ENCODE measurements at regions not wholly inside any gene's neighbourhood (a gene's known extent, or its start where the extent isn't known, plus 50 kb on each side); places are given as distances from the start of the nearest gene placed in this dataset.

DNA sequence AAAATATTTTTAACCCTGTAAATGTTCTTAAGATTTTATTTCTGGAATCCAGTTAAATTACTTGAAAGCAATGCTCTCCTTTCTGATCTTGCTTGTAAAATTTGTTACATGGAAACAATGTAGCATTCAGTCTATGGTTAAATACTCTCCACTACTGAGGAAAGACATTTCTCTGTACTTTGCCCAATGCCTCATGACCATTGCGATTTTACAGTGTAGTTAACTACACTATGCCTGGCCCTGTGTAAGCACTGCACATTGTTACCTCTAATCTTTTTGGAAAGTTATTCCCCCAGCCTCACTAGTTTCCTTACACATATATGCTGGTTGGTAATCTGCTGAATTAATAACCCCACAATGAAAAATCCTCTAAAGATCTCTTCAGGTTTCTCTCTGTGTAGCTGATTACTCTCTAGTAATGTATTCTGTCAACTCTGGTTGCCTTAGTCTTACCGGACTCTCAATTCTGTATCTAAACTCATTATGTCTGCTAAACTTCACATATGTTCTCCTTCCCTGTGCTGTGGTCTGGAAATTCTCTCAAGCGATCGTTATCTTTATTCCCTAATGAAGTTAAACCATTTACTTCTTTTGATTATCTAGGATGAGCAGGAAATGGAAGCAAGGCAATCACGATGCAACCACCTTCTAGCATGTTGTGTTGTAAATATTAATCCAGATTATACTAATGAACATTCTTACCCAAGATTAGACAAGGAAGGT is 58.7 kb upstream of the TMEM106B start:
- TF ChIP-seq, protein P1, sequence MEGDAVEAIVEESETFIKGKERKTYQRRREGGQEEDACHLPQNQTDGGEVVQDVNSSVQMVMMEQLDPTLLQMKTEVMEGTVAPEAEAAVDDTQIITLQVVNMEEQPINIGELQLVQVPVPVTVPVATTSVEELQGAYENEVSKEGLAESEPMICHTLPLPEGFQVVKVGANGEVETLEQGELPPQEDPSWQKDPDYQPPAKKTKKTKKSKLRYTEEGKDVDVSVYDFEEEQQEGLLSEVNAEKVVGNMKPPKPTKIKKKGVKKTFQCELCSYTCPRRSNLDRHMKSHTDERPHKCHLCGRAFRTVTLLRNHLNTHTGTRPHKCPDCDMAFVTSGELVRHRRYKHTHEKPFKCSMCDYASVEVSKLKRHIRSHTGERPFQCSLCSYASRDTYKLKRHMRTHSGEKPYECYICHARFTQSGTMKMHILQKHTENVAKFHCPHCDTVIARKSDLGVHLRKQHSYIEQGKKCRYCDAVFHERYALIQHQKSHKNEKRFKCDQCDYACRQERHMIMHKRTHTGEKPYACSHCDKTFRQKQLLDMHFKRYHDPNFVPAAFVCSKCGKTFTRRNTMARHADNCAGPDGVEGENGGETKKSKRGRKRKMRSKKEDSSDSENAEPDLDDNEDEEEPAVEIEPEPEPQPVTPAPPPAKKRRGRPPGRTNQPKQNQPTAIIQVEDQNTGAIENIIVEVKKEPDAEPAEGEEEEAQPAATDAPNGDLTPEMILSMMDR (conservative IDR thresholded peaks at IDR 0.05) = no peak
- TF ChIP-seq EZH2 (IDR thresholded peaks at IDR 0.05; ENCODE audit: low read depth) = no peak

All from PC-9 (cell line).